GM19452 (cell line): ENCODE measurements at regions not wholly inside any gene's neighbourhood (a gene's known extent, or its start where the extent isn't known, plus 50 kb on each side); places are given as distances from the start of the nearest gene placed in this dataset.

Experiments
- ATAC-seq: cut with Tn5 transposase; IDR thresholded peaks from one replicate; pipeline ENCODE4 v1.9.1; 2021; ENCODE audit not compliant: unreplicated experiment

- no peak for ATAC-seq
Observed at GRCh38 chr1:112262316-112262715, 133.7 kb upstream of the CTTNBP2NL start.

GRCh38 chr1:112263042-112263441 is 133.0 kb upstream of the CTTNBP2NL start:
- no peak for ATAC-seq

GRCh38 chr1:112263453-112263852 is 132.6 kb upstream of the CTTNBP2NL start:
- ATAC-seq: no peak

- no peak for ATAC-seq
Observed at GRCh38 chr1:112264010-112264409, 132.0 kb upstream of the CTTNBP2NL start.

- ATAC-seq: no peak
Observed at GRCh38 chr1:112264553-112264952, 131.5 kb upstream of the CTTNBP2NL start.

- ATAC-seq: no peak
Observed at GRCh38 chr1:112265931-112266330, 130.1 kb upstream of the CTTNBP2NL start.

- no peak for ATAC-seq
Observed at GRCh38 chr1:112267206-112267605, 128.8 kb upstream of the CTTNBP2NL start.

- ATAC-seq: no peak
Observed at GRCh38 chr1:112267929-112268328, 128.1 kb upstream of the CTTNBP2NL start.

GRCh38 chr1:112268408-112268807 is 127.6 kb upstream of the CTTNBP2NL start:
- no peak for ATAC-seq

GRCh38 chr1:112271270-112271669 is 124.7 kb upstream of the CTTNBP2NL start:
- ATAC-seq: no peak

- no peak for ATAC-seq
Observed at GRCh38 chr1:112272101-112272772, 123.8 kb upstream of the CTTNBP2NL start.

GRCh38 chr1:112284796-112285195 is 111.2 kb upstream of the CTTNBP2NL start:
- no peak for ATAC-seq

GRCh38 chr1:112285316-112285715 is 110.7 kb upstream of the CTTNBP2NL start:
- no peak for ATAC-seq

- no peak for ATAC-seq
Observed at GRCh38 chr1:112285746-112286145, 110.3 kb upstream of the CTTNBP2NL start.

GRCh38 chr1:112296908-112297307 is 99.1 kb upstream of the CTTNBP2NL start:
- ATAC-seq: no peak

GRCh38 chr1:112297536-112297935 is 98.5 kb upstream of the CTTNBP2NL start:
- no peak for ATAC-seq

GRCh38 chr1:112298558-112298957 is 97.5 kb upstream of the CTTNBP2NL start:
- no peak for ATAC-seq

- ATAC-seq: no peak
Observed at GRCh38 chr1:112304126-112304525, 91.9 kb upstream of the CTTNBP2NL start.

GRCh38 chr1:112304612-112305011 is 91.4 kb upstream of the CTTNBP2NL start:
- ATAC-seq: no peak

GRCh38 chr1:112307930-112308591 is 88.0 kb upstream of the CTTNBP2NL start:
- ATAC-seq: no peak

GRCh38 chr1:112308716-112309115 is 87.3 kb upstream of the CTTNBP2NL start:
- ATAC-seq: no peak

GRCh38 chr1:112309499-112309898 is 86.5 kb upstream of the CTTNBP2NL start:
- no peak for ATAC-seq

GRCh38 chr1:112312315-112312714 is 83.7 kb upstream of the CTTNBP2NL start:
- ATAC-seq: no peak
